Neural cell (in vitro differentiated cells): ENCODE measurements at regions not wholly inside any gene's neighbourhood (a gene's known extent, or its start where the extent isn't known, plus 50 kb on each side); places are given as distances from the start of the nearest gene placed in this dataset.

ENCODE experiments used
- H2AFZ ChIP-seq: fragments of 200-600, 300-800 bp; sonication (generic), shearing (Covaris generic); 2 replicates; pipeline ENCODE4 v1.6.0; 2014; ENCODE audit warnings: low read depth, mild to moderate bottlenecking, antibody characterized with exemption, low read length, moderate library complexity
- H3F3A ChIP-seq: fragments of 200-600 bp; shearing (Covaris generic); 2 replicates; pipeline ENCODE4 v1.6.1; 2016; ENCODE audit warnings: mild to moderate bottlenecking, moderate library complexity, mixed read lengths, antibody characterized with exemption, low read length; ENCODE audit not compliant: insufficient read depth, poor library complexity, severe bottlenecking
- H3K27ac ChIP-seq: fragments of 200-600, 300-800 bp; sonication (generic), shearing (Covaris generic); 2 replicates; pipeline ENCODE4 v1.5.1; 2014; ENCODE audit warnings: mild to moderate bottlenecking, low read length, moderate library complexity
- H3K27me3 ChIP-seq: fragments of 300-800, 200-600 bp; sonication (generic), shearing (Covaris generic); 2 replicates; pipeline ENCODE4 v1.6.0; 2014; ENCODE audit warnings: mild to moderate bottlenecking, low read depth, low read length, moderate library complexity; ENCODE audit not compliant: insufficient read depth
- H3K36me3 ChIP-seq: fragments of 300-800, 200-600 bp; sonication (generic), shearing (Covaris generic); 2 replicates; pipeline ENCODE4 v1.5.1; 2014; ENCODE audit warnings: mild to moderate bottlenecking, antibody characterized with exemption, low read length, moderate library complexity; ENCODE audit not compliant: insufficient read depth
- H3K4me2 ChIP-seq: fragments of 300-800, 200-600 bp; sonication (generic), shearing (Covaris generic); 2 replicates; pipeline ENCODE4 v1.6.0; 2014; ENCODE audit warnings: mild to moderate bottlenecking, low read length
- H3K4me3 ChIP-seq: fragments of 300-800, 200-600 bp; sonication (generic), shearing (Covaris generic); 2 replicates; pipeline ENCODE4 v1.5.1; 2014; ENCODE audit warnings: mild to moderate bottlenecking, low read length, moderate library complexity
- H3K79me2 ChIP-seq: fragments of 200-600 bp; shearing (Covaris generic); replicated peaks from 2 replicates; pipeline ENCODE4 v1.6.0; 2014; ENCODE audit warnings: mild to moderate bottlenecking, low read length, moderate library complexity; ENCODE audit not compliant: insufficient read depth
- H3K9ac ChIP-seq: fragments of 300-800, 200-600 bp; sonication (generic), shearing (Covaris generic); 2 replicates; pipeline ENCODE4 v1.6.1; 2016; ENCODE audit warnings: mild to moderate bottlenecking, low read length, mixed read lengths
- H3K9me2 ChIP-seq: fragments of 200-600 bp; shearing (Covaris generic); 2 replicates; pipeline ENCODE4 v1.6.1; 2016; ENCODE audit warnings: mild to moderate bottlenecking, low read length, mixed read lengths; ENCODE audit not compliant: insufficient read depth
- H3K9me3 ChIP-seq: fragments of 200-600, 300-800 bp; sonication (generic), shearing (Covaris generic); 2 replicates; pipeline ENCODE4 v1.6.1; 2016; ENCODE audit warnings: mild to moderate bottlenecking, mixed run types, low read length, moderate library complexity, mixed read lengths
- H4K20me1 ChIP-seq: fragments of 200-600 bp; shearing (Covaris generic); 2 replicates; pipeline ENCODE4 v1.6.1; 2016; ENCODE audit warnings: mild to moderate bottlenecking, mixed run types; ENCODE audit not compliant: insufficient read depth
- EP300 ChIP-seq: fragments of 450-650 bp; conservative IDR thresholded peaks from 2 replicates; pipeline ENCODE4 v1.6.1; 2014; ENCODE audit warnings: antibody characterized with exemption, mild to moderate bottlenecking, moderate library complexity; ENCODE audit not compliant: poor library complexity, severe bottlenecking
- EZH2 ChIP-seq: fragments of 200-600, 300-800 bp; shearing (Covaris generic), sonication (generic); IDR thresholded peaks from 2 replicates; pipeline ENCODE4 v1.6.1; 2014; ENCODE audit warnings: antibody characterized with exemption, low read length, borderline replicate concordance, mild to moderate bottlenecking; ENCODE audit not compliant: insufficient read depth, poor library complexity, severe bottlenecking
- MXI1 ChIP-seq: fragments of 450-650 bp; conservative IDR thresholded peaks from 2 replicates; pipeline ENCODE4 v1.6.1; 2014; ENCODE audit warnings: antibody characterized with exemption, mild to moderate bottlenecking; ENCODE audit not compliant: poor library complexity, severe bottlenecking
- POLR2AphosphoS5 ChIP-seq: IDR thresholded peaks from 2 replicates; pipeline ENCODE4 v1.6.1; 2012
- RAD21 ChIP-seq: fragments of 450-650 bp; conservative IDR thresholded peaks from 2 replicates; pipeline ENCODE4 v1.6.1; 2014; ENCODE audit warnings: antibody characterized with exemption, mild to moderate bottlenecking, moderate library complexity
- SMC3 ChIP-seq: fragments of 450-650 bp; conservative IDR thresholded peaks from 2 replicates; pipeline ENCODE4 v1.6.1; 2014; ENCODE audit warnings: antibody characterized with exemption, mild to moderate bottlenecking, moderate library complexity; ENCODE audit not compliant: poor library complexity
- TAF1 ChIP-seq: IDR thresholded peaks from 2 replicates; pipeline ENCODE4 v1.6.1; 2012; ENCODE audit warnings: low read depth
- TF ChIP-seq, protein P1 (sequence below): fragments of 450-650 bp; IDR thresholded peaks from 2 replicates; pipeline ENCODE4 v1.5.1; 2014; ENCODE audit warnings: antibody characterized with exemption, mild to moderate bottlenecking, moderate library complexity; ENCODE audit not compliant: poor library complexity, severe bottlenecking
- TF ChIP-seq, protein P2 (sequence below): IDR thresholded peaks from 2 replicates; pipeline ENCODE4 v1.6.1; 2012; ENCODE audit warnings: borderline replicate concordance

DNA sequence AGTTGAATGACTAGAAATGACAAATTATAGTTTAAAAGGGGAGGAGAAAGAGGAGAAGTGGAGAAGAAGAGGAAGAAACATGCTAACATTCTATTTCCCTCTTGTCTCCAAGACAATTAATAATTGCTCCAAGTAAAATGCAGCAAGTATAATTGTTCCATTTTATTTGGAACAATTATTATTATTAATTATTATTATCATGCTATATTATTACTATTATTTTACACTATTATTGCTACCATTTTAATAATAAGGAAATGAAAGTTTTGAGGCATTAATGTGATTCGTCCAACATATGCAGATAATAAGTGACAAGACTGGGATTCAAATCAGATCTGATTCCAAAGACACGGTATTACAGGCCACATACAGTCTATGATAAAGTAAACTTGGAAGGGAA is 293.6 kb upstream of the ZC3H12C start:
- no peaks in the 10 kb centered on the region for H3K9me3 ChIP-seq
- no peak overlapping the region for H3K27ac ChIP-seq
- no peak overlapping the region for H3K9ac ChIP-seq
- TF ChIP-seq, protein P1, sequence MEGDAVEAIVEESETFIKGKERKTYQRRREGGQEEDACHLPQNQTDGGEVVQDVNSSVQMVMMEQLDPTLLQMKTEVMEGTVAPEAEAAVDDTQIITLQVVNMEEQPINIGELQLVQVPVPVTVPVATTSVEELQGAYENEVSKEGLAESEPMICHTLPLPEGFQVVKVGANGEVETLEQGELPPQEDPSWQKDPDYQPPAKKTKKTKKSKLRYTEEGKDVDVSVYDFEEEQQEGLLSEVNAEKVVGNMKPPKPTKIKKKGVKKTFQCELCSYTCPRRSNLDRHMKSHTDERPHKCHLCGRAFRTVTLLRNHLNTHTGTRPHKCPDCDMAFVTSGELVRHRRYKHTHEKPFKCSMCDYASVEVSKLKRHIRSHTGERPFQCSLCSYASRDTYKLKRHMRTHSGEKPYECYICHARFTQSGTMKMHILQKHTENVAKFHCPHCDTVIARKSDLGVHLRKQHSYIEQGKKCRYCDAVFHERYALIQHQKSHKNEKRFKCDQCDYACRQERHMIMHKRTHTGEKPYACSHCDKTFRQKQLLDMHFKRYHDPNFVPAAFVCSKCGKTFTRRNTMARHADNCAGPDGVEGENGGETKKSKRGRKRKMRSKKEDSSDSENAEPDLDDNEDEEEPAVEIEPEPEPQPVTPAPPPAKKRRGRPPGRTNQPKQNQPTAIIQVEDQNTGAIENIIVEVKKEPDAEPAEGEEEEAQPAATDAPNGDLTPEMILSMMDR, result no peak
- TF ChIP-seq SMC3 (no peak), TAF1 (no peak), MXI1 (no peak), EZH2 (no peak), RAD21 (no peak), POLR2AphosphoS5 (no peak), EP300 (no peak)
- TF ChIP-seq, protein P2, sequence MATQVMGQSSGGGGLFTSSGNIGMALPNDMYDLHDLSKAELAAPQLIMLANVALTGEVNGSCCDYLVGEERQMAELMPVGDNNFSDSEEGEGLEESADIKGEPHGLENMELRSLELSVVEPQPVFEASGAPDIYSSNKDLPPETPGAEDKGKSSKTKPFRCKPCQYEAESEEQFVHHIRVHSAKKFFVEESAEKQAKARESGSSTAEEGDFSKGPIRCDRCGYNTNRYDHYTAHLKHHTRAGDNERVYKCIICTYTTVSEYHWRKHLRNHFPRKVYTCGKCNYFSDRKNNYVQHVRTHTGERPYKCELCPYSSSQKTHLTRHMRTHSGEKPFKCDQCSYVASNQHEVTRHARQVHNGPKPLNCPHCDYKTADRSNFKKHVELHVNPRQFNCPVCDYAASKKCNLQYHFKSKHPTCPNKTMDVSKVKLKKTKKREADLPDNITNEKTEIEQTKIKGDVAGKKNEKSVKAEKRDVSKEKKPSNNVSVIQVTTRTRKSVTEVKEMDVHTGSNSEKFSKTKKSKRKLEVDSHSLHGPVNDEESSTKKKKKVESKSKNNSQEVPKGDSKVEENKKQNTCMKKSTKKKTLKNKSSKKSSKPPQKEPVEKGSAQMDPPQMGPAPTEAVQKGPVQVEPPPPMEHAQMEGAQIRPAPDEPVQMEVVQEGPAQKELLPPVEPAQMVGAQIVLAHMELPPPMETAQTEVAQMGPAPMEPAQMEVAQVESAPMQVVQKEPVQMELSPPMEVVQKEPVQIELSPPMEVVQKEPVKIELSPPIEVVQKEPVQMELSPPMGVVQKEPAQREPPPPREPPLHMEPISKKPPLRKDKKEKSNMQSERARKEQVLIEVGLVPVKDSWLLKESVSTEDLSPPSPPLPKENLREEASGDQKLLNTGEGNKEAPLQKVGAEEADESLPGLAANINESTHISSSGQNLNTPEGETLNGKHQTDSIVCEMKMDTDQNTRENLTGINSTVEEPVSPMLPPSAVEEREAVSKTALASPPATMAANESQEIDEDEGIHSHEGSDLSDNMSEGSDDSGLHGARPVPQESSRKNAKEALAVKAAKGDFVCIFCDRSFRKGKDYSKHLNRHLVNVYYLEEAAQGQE, result no peak
- no peak overlapping the region for H2AFZ ChIP-seq
- H3K4me2 ChIP-seq, result no peak overlapping the region
- no peaks in the 10 kb centered on the region for H3K9me2 ChIP-seq
- no peak overlapping the region for H3K4me3 ChIP-seq
- H3F3A ChIP-seq, result no peaks in the 10 kb centered on the region
- no peaks in the 10 kb centered on the region for H3K36me3 ChIP-seq
- no peaks in the 10 kb centered on the region for H4K20me1 ChIP-seq
- no peaks in the 10 kb centered on the region for H3K79me2 ChIP-seq
- H3K27me3 ChIP-seq, result no peaks in the 10 kb centered on the region

DNA sequence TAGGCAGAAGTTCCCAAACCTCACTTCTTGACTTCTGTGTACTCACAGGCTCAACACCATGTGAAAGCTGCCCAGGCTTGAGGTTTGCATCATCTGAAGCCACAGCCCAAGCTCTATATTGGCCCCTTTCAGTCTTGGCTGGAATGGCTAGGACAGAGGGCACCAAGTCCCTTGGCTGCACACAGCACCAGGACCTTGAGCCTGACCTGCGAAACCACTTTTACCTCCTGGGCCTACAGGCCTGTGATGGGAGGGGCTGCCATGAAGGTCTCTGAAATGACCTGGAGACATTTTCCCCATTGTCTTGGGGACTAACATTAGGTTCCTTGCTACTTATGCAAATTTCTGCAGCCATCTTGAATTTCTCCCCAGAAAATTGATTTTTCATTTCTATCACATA is 288.3 kb upstream of the ZC3H12C start:
- Histone ChIP-seq H3K9me2 (no peaks in the 10 kb centered on the region), H3K9me3 (no peaks in the 10 kb centered on the region), H4K20me1 (no peaks in the 10 kb centered on the region), H2AFZ (no peak overlapping the region), H3K79me2 (no peaks in the 10 kb centered on the region), H3K27me3 (no peaks in the 10 kb centered on the region), H3K9ac (no peak overlapping the region), H3F3A (no peaks in the 10 kb centered on the region), H3K4me3 (no peak overlapping the region), H3K4me2 (no peak overlapping the region), H3K36me3 (no peaks in the 10 kb centered on the region), H3K27ac (no peak overlapping the region)
- no peak for TF ChIP-seq RAD21
- TF ChIP-seq POLR2AphosphoS5, result no peak
- TF ChIP-seq SMC3, result no peak
- TF ChIP-seq MXI1, result no peak
- no peak for TF ChIP-seq EZH2
- TF ChIP-seq, protein P1, result no peak
- TF ChIP-seq, protein P2, result no peak
- no peak for TF ChIP-seq TAF1
- no peak for TF ChIP-seq EP300
